K562 (cell line): ENCODE measurements at regions not wholly inside any gene's neighbourhood (a gene's known extent, or its start where the extent isn't known, plus 50 kb on each side); places are given as distances from the start of the nearest gene placed in this dataset.

Experiments
- CSDE1 ChIP-seq, 2 experiments: fragments of 450-650 bp; IDR thresholded peaks; 2 replicates each; pipeline ENCODE4 v1.6.1; 2016; ENCODE audit warnings: mild to moderate bottlenecking in 1 of 2
- DEAF1 ChIP-seq: fragments of 450-650 bp; formaldehyde crosslinking; IDR thresholded peaks from 2 replicates; pipeline ENCODE4 v1.4.0; 2020; ENCODE audit warnings: mild to moderate bottlenecking, moderate library complexity
- ELF4 ChIP-seq: fragments of 450-650 bp; formaldehyde crosslinking; IDR thresholded peaks from 2 replicates; pipeline ENCODE4 v1.4.0; 2022; ENCODE audit warnings: missing genetic modification characterization
- ETV5 ChIP-seq: sonication (generic); formaldehyde crosslinking; IDR thresholded peaks from 2 replicates; pipeline ENCODE4 v1.4.0; 2020; ENCODE audit warnings: low read depth, mild to moderate bottlenecking, missing genetic modification reagents
- EZH2 ChIP-seq: IDR thresholded peaks from 2 replicates; pipeline ENCODE4 v1.6.1; 2012; ENCODE audit warnings: low read depth, mild to moderate bottlenecking, inconsistent platforms, low read length, borderline replicate concordance
- HCFC1 ChIP-seq: IDR thresholded peaks from 2 replicates; pipeline ENCODE4 v1.6.1; 2012; ENCODE audit warnings: low read depth, low read length, improper control_type of control experiment
- HDGF ChIP-seq: fragments of 450-650 bp; IDR thresholded peaks from 2 replicates; pipeline ENCODE4 v1.6.1; 2016
- HMGN3 ChIP-seq: IDR thresholded peaks from 2 replicates; pipeline ENCODE4 v1.6.1; 2011; ENCODE audit warnings: borderline replicate concordance, low read depth, mild to moderate bottlenecking, mixed read lengths, low read length; ENCODE audit not compliant: insufficient read length; ENCODE audit errors: extremely low read depth
- ILF3 ChIP-seq: fragments of 450-650 bp; IDR thresholded peaks from 2 replicates; pipeline ENCODE4 v1.6.1; 2018; ENCODE audit warnings: antibody characterized with exemption, mild to moderate bottlenecking, moderate library complexity, borderline replicate concordance
- MAZ ChIP-seq, 2 experiments: fragments of 450-650 bp in 1 of 2; sonication (generic) in 1 of 2; formaldehyde crosslinking; IDR thresholded peaks in 1 of 2; conservative IDR thresholded peaks in 1 of 2; 2 replicates each; pipeline versions ENCODE4 v1.4.0 to v1.5.0; 2020; ENCODE audit warnings: mild to moderate bottlenecking in 1 of 2, missing genetic modification reagents in 1 of 2
- MECOM ChIP-seq: fragments of 250-450 bp; sonication (Bioruptor Pico); IDR thresholded peaks from 2 replicates; pipeline ENCODE4 v1.8.0; 2022; ENCODE audit warnings: inconsistent platforms
- NEUROD1 ChIP-seq: fragments of 150-350 bp; IDR thresholded peaks from 2 replicates; pipeline ENCODE4 v1.6.1; 2014; ENCODE audit warnings: borderline replicate concordance, low read length, low read depth; ENCODE audit not compliant: partially characterized antibody
- NFYB ChIP-seq: IDR thresholded peaks from 2 replicates; pipeline ENCODE4 v1.6.1; 2011; ENCODE audit warnings: mild to moderate bottlenecking, moderate library complexity; ENCODE audit not compliant: insufficient read length; ENCODE audit errors: extremely low read depth
- POLR2H ChIP-seq: IDR thresholded peaks from 2 replicates; pipeline ENCODE4 v1.6.1; 2016; ENCODE audit warnings: missing genetic modification characterization, low read depth, mild to moderate bottlenecking, control low read depth, missing compliant biosample characterization, moderate library complexity
- RBBP5 ChIP-seq: fragments of 200-600 bp; sonication (generic); IDR thresholded peaks from 2 replicates; pipeline ENCODE4 v1.6.1; 2012; ENCODE audit warnings: borderline replicate concordance, mild to moderate bottlenecking, low read length, control low read depth, inconsistent platforms; ENCODE audit not compliant: insufficient read depth, poor library complexity, severe bottlenecking
- U2AF2 ChIP-seq: fragments of 200-400 bp; formaldehyde crosslinking; optimal IDR thresholded peaks from 2 replicates; pipeline ENCODE3; 2017; ENCODE audit warnings: low read depth, mild to moderate bottlenecking, low read length
- ZBTB7A ChIP-seq: IDR thresholded peaks from 2 replicates; pipeline ENCODE4 v1.6.1; 2011; ENCODE audit warnings: low read depth, mild to moderate bottlenecking, low read length, moderate library complexity, borderline replicate concordance; ENCODE audit not compliant: control insufficient read depth
- ZFP91 ChIP-seq: sonication (generic); formaldehyde crosslinking; IDR thresholded peaks from 2 replicates; pipeline ENCODE4 v1.8.0; 2022; ENCODE audit warnings: mild to moderate bottlenecking, missing genetic modification reagents
- ZHX1 ChIP-seq: fragments of 150-350 bp; conservative IDR thresholded peaks from 2 replicates; pipeline ENCODE4 v1.6.1; 2014; ENCODE audit warnings: low read length
- ZNF3 ChIP-seq: fragments of 250-450 bp; sonication (Bioruptor Pico); IDR thresholded peaks from 2 replicates; pipeline ENCODE4 v1.5.0; 2021; ENCODE audit warnings: mild to moderate bottlenecking, moderate library complexity
- ZNF41 ChIP-seq: fragments of 250-450 bp; sonication (Bioruptor Pico); conservative IDR thresholded peaks from 2 replicates; pipeline ENCODE4 v1.4.0; 2020; ENCODE audit warnings: mild to moderate bottlenecking
- ZNF584 ChIP-seq: fragments of 200-800 bp; sonication (Bioruptor generic); IDR thresholded peaks from 2 replicates; pipeline ENCODE4 v1.6.1; 2016; ENCODE audit warnings: low read depth, mild to moderate bottlenecking, missing genetic modification characterization, missing compliant biosample characterization
- ZNF695 ChIP-seq: fragments of 450-650 bp; formaldehyde crosslinking; IDR thresholded peaks from 2 replicates; pipeline ENCODE4 v1.4.0; 2020; ENCODE audit warnings: mild to moderate bottlenecking, moderate library complexity

- TF ChIP-seq NEUROD1 = peak; percentile 28
- TF ChIP-seq EZH2 = no peak
- TF ChIP-seq ILF3 = no peak
- no peak for TF ChIP-seq POLR2H
- no peak for TF ChIP-seq ZNF695 (CRISPR knock-in tag)
- TF ChIP-seq ZNF41 (CRISPR knock-in tag) = no peak
- no peak for TF ChIP-seq ZHX1
- TF ChIP-seq ETV5 (CRISPR knock-in tag) = no peak
- TF ChIP-seq U2AF2 = no peak
- TF ChIP-seq HCFC1 = no peak
- no peak for TF ChIP-seq ZNF584 (CRISPR knock-in tag)
- TF ChIP-seq HMGN3 = no peak
- TF ChIP-seq MECOM (CRISPR knock-in tag) = no peak
- TF ChIP-seq ZBTB7A = no peak
- no peak for TF ChIP-seq CSDE1 (IDR thresholded peaks at IDR 0.05)
- no peak for TF ChIP-seq ZNF3 (CRISPR knock-in tag)
- TF ChIP-seq NFYB = no peak
- 0 out of 2 replicates have a peak, but pooled peaks have one; percentile 47 for TF ChIP-seq ELF4
- TF ChIP-seq RBBP5 = no peak
- TF ChIP-seq MAZ (CRISPR knock-in tag; conservative IDR thresholded peaks at IDR 0.05 in 1 of 2, IDR thresholded peaks at IDR 0.05 in 1 of 2) = 0 out of 4 replicates have a peak, but pooled peaks of 1 of the 2 experiments have one; percentile 22
- no peak for TF ChIP-seq HDGF
- TF ChIP-seq ZFP91 = no peak
- TF ChIP-seq DEAF1 (CRISPR knock-in tag) = no peak
Measured at GRCh38 chr4:174423257-174423944, 98.9 kb downstream of the HPGD start (continued).
